CD4-positive, alpha-beta T cell treated with Interleukin-2 at 100 ng/mL for 4 hours (primary cell): ENCODE measurements at regions not wholly inside any gene's neighbourhood (a gene's known extent, or its start where the extent isn't known, plus 50 kb on each side); places are given as distances from the start of the nearest gene placed in this dataset.
"Not testable (repeated sequence)": the region's sequence is repeated elsewhere in the genome, so short reads cannot be mapped to it uniquely, and the experiment has no call there.

Source experiments
- DNase-seq: peaks from one replicate; pipeline ENCODE4 v3.0.0-alpha.2; 2020; ENCODE audit warnings: low spot score

DNA sequence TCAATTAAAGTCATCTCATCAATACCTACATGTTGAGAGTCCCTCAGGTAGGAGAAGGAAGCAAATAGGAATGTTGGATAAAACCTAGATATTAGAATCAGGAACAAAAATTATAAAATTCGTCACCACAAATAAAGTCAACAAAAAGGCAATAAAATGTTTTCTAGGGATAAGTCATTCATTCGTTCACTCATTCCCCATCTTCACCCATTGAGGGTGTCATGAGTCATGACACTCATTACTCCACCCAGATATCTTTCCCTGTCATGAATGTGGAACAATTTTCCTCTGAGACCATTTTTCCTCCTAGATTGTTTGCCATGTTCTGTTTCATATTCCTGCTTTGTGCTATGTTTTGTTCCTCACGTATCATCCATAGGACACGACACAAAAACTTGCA is 50.9 kb upstream of the OLIG3 start:
- no peak for DNase-seq

DNA sequence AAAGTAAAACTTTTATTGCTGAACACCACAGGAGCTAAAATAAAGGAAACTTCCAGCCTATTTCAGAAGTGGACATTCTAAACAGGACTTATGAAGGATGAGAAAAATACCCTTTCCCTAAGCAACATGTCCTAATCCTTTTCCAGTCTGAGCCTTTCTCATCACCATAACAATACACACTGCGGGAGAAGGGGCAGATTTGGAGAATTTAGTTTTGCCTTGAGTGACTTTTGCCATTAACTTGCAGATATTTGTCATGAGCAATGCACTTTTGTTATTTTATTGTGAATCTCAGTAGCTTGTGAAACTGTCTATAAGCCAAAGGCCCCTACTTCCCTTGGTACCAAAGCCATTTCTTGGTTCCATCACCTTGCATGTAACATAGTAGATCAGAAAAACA is 53.0 kb upstream of the OLIG3 start:
- DNase-seq, result no peak

DNA sequence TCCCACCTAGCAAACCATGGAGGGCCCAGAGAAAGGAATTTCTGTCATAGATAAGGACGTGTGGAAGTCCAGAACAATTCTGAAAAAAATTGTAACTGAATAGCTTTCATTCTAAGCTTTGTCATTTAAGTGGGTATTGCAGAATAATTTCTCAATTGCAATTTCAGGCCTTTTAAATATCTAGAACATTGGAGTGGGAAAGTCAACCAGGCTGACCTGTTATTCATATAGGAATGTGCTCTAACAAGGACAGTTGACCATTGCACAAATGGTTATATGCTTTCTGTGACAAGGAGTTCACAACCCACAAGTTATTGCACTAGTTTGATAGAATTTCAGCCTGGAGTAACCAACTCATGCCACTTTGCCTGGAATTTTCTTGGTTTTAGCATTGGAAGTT is 53.4 kb upstream of the OLIG3 start:
- DNase-seq, result no peak

DNA sequence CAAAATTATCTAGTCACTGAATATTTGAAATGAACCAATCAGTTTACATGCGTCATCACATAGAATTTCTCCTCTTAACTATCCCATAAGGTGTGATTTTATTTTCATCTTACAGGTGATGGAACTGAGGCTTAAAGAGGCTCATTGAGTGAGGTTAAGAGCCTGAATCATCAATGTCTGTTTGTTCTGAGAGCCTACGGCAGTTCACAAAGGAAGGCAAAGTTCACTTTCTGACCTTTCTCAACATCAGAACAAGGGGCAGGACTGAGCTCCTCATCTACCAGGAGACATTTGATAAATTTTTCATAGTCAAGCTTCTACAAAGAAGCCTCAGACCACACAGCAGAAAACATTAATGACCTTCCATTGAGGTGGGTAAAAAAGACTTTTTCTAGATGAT is 54.9 kb upstream of the OLIG3 start:
- no peak for DNase-seq

DNA sequence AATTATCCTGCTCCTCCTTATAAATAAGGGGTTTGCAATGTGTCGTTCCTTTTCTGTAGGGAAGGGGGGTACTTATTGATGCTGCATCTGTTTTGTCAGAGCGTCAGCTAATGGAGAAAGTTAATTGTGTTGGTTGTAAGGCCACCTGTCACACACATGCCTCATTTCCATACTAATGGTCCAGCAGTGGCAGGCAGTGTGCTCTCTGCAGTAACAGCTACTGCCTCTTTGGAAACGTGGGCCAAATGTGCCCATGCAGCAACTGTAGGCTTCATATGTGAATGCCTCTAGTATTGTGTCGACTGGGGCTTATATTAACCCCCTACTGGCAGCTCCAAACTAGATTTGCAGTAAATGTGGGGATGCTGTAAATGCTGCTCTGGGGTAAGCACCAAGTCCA is 56.3 kb upstream of the OLIG3 start:
- no peak for DNase-seq

DNA sequence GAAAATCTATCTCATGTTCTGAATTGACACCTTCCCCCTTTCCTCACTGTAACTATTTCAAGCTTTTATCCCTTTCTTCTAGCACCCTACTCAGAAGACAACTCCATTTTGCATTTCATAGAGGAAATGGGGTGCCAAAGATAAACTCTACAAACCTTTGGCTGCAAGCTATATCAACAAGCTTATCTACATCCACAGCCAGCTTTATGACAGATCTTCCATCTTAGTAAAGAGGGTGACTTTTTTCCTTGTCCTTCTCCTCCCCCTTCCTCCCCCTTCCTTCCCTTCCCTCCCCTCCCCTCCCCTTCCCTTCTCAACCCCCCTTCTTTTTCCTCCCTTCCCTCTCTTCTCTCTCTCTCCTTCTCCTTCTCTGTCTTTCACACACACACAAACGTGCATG is 58.0 kb upstream of the OLIG3 start:
- DNase-seq, result no peak

DNA sequence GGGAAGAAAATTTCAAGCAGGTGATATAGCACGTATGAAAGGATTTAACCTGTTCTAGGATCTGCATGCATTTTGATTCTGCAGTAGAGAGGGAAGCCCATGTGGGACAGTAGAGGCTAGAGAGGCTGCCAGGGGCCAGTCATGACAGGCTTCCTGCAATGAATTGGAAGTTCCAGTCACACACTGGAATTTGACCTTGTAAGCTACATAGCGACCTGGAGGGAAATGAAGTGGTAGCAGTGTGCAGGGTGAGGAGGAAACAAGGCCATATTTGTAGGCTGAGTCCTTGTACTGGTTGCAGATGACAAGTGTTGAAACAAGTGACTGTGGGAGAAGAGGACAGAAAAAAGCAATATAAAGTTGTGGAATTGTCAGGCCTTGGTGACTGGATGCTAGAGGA is 58.6 kb upstream of the OLIG3 start:
- DNase-seq, result no peak

DNA sequence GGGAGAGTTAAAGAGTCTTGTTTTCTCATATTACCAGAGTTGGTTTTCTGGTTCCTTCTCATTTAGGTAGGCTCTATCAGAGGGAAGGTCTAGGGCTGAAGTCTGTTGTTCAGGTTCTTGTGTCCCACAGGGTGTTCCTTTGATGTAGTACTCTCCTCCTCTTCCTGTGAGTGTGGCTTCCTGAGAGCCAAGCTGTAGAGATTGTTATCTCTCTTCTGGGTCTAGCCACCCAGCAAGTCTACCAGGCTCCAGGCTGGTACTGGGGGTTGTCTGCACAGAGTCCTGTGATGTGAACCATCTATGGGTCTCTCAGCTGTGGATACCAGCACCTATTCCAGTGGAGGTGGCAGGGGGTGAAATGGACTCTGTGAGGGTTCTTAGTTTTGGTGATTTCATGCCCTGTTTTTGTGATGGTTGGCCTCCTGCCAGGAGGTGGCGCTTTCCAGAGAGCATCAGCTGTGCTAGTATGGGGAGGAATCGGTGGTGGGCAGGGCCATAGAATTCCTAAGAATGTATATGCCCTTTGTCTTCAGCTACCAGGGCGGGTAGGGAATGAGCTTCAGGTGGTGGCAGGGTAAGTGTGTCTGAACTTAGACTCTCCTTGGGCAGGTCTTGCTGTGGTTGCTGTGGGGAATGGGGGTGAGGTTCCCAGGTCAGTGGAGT is 65.5 kb upstream of the OLIG3 start:
- DNase-seq, result peak; percentile 54

DNA sequence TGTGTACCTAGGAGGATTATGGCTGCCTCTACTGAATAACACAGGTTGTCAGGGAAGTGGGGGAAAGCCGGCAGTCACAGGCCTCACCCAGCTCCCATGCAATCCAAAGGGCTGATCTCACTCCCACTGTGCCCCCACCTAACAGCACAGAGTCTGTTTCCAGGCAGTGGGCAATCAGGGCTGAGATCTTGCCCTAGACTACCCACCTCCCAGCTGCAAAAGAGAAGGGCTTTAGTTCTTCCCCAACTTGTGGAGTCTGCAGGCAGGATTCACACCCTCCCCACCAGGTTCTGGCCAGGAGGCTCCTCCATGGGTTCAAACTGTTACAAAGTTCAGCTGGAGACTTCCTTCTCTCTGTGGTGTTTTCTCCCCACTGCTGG is 66.0 kb upstream of the OLIG3 start:
- no peak for DNase-seq

DNA sequence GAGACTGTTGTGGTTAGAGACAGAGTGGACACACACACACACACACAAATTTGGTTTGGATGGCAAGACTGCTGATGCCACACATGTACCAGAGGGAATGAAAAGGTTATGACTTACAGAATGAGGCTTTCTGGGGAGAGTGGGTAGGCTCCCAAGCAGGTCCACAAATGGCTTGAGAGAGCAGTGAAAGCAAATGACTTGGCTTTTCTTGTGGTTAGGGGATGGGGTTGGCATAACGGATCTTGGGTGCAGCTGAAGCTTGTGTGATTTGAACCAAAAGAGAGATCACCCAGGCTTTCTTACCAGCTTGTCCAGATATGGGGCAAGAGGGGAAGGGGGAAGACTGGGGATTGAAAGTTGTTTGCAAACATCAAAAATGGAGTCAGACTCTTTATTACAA is 73.9 kb upstream of the OLIG3 start:
- no peak for DNase-seq

DNA sequence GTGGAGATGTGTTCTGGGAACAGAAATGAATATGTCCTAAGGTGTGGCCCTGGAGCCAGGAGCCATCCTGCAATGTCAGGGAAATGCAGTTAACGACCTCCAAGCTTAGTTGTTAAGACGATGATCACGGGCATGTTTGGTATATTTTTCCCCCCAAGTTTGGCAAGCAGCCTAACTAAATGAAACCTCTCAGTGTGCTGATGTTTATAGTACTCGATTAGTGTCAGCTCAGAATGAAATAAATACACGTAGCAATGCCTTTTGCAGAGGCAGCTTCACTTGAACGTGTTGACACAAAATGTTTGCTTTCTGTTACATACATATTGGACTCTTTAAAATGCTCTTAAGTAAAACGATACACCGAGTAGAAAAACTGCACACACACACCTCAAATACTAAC is 76.2 kb upstream of the OLIG3 start:
- no peak for DNase-seq

DNA sequence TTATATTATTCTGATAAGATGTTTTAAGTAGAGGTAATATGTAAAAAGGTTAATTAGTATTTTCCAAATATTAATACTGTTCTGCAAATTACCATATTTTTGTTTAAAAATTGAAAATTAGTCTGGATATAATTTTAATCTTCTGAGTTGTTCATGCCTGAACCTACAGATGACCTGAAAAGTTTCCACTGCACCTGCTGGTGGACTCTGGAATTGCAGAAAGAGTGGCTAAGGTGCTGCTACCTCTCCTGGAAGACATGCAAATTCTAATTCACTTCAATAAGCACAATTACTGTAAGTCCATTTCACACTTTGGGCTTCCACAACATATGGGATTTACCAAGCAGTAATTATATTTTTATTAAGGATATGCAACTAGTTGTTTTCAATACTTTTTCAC is 77.7 kb upstream of the OLIG3 start:
- DNase-seq, result peak; percentile 69

DNA sequence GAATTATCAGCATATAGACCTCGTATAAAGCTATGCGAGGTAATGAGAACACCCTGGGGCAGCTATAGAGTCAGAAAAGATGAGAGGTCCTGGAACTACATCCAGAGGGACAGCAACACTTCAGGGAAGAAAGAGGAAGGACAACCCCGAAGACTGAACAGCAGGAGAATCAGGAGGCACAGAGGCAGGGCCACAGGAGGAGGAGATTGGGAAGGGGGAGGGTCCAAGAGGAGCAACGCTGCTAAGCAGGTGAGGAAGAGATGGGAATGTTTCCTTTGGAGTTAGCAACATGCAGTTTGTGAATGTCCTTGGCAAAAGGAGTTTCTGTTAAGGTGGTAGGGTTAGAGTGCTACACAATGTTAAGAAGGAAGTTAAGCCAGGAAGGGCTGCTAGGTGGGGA is 79.5 kb upstream of the OLIG3 start:
- no peak for DNase-seq

DNA sequence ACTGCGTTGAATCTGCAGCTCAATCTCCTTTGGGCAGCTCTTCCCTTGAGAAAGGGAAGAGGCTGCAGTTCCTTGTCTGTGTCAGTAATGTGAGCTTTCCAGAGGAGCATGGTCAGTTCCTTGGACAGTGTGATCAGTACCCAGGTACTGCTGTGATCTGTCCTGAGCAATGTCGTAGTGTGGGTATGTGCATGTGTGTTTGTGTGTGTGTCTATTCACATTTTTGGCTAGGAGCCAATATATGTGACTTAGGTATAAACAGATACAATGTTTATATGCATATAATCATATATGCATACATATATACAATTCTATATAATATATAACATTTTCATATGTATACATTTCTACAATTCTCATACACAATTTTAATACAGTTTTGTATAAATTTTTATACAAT is 85.4 kb upstream of the OLIG3 start:
- DNase-seq, result no peak

DNA sequence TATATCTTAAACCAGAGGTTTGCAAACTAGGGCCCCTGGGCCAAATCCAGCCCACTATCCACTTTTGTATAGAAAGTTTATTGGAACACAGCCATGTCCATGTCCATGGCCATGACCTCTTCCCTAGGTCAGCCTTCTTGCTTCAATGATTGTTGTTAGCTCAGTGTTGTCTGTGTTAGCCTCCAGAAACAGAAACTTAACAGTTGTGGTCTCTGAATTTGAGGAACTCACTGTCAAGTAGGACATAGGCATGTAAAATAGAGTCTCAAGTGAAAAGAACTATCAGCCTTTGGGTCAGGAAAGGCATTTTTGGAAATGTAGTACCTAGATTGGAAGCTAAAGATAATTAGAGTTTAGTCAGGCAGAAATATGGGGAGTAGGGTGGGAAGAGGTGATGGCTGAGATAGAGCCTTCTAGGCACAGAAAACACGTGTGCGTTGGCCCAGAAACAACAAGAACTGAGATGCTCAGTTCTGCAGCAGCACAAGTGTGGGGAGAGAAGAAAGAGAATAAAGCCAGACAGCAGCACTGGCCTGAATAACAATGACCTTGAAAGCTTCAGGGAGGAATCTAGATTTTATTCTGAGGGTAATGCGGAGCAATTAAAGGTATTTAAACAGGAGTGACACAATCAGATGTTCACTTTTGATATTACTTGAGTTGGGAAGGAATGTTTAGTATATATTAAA is 87.0 kb upstream of the OLIG3 start:
- DNase-seq, result no peak

DNA sequence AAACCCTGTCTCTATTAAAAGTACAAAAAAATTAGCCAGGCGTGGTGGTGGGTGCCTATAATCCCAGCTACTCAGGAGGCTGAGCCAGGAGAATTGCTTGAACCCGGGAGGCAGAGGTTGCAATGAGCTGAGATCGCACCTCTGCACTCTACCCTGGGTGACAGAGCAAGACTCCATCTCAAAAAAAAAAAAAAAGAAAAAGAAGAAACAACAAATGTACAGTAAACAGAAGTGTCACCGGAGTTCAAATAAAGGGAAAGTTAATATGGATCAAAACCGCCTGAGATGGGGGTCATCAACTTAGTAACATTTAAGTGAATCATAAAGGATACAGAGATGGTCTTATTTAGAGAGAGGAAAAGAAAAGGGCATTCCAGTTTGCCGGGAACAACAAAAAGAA is 89.3 kb upstream of the OLIG3 start:
- not testable (repeated sequence) for DNase-seq

DNA sequence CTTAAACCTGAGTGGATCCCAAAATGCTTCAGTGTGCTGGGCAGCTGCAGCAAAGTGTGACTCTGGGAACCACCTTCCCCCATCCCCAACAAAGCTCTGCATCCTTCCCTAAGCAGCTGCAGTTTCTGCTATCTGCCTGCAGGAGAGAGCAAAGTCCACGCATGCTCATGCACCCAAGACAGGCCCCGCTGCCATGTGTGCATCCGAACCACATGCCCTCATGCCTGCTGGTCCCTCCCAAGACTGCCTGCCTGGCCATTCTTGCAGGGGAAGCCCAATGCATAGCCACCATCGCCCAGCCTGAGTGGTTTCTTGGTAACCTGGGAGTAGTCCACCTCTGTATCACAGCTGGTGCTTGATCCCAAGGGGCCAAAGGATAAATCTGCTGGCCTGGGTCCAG is 94.3 kb upstream of the OLIG3 start:
- no peak for DNase-seq

DNA sequence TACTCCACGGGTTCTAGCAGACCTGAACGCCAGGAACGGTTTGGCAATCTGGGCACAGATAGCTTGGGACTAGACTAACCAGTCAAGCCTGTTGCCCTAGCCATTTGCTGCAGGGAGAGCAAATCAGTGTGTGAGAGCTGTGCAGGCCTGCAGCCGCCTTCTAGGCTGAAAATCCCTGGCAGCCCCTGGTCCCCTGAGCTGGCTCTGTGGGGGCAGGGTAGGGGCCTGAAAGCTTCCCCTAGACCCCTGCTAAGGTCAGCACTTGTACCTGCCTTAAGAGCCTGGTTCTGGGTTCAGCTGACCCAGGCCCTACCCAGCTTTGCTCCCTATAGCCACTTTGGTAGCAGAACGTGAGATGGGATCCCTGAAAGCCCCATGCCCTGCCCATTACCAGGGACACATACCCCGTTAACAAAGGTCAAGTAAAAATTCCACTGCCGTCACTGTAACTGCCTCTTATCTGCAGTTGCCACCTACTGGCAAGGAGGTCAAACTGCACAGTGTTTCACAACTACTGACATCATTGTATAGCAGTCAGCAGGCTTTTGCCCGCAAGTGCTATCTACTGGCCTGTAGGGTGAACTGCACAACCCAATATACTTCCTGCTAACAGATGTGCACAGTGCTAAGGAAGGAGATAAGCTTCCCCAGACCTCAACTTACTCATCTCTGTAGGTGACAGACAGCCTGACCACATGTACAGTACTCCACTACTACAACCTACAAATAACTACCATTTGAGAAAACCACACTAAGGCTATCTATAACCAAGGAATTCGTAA is 95.1 kb upstream of the OLIG3 start:
- peak; percentile 80 for DNase-seq

DNA sequence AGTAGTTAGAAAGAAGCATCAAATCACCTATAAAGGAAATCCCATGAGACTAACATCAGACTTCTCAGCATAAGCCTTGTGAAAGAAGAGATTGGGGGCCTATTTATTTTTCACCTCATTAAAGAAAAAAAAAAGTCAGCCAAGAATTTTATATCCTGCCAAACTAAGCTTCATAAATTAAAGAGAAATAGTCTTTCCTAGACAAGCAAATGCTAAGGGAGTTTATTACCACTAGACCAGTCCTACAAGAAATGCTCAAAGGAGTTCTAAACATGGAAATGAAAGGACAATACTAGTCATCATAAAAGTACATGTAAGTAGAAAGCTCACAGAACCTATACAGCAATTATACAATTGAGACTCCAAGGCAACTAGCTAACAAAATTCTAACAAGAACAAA is 96.5 kb upstream of the OLIG3 start:
- no peak for DNase-seq

DNA sequence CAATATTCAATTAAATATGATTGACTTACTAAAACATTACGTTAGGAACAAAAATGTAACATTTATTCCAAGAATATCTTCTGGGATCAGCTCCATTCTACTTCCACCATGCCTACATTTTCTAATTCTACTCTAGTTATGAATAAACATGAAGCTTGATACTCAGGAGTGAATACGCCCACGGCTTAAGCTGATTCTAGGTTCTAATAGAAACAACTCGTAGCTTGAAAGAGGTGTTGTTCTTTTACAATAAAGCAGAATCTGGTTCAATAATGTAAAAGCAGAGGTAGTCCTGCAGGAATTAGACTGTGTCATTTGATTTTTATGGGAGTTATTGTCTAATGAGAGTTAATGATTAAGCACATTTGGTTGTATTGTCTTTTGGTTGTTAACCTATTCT is 107.3 kb upstream of the OLIG3 start:
- no peak for DNase-seq

DNA sequence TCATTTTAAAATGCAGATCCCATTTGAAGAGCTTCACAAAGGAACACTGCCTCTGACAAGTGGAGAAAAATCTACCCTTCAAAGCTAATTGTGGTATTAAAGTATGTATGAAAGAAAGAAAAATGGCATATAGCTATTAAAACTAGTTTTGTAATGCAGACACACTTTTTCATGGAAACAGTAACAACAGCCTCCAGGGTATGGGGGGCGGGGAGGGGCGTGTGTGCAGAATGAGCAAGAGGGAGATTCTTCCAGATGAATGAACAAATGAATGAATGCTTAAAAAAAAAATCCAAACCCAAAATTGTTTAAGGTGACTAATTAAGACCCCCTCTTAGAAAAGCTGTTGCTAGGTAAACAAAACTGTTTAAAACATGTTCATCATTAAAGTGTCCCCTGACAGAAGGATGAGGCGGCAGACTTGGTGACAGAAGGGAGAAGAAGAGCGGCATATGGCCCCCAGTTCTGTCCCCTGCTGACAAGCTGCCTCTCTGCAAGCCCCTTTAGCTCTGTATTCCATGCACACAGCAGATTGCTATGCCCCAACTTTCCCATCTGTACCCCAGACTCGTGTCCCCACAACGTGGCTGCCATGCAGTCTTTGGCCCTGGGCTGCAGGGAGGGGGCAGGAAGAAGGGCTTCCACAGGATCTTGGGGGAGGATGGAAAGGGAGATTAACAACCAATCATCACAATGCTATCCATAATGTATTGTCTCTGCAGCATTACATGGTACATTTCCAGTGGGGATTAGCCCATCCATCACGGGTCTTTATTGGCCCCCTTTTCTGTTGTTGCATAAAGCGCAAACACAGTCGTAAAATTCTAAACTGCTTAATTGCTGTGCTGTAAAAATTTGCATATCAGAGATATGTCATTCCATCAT is 108.4 kb upstream of the OLIG3 start:
- no peak for DNase-seq

DNA sequence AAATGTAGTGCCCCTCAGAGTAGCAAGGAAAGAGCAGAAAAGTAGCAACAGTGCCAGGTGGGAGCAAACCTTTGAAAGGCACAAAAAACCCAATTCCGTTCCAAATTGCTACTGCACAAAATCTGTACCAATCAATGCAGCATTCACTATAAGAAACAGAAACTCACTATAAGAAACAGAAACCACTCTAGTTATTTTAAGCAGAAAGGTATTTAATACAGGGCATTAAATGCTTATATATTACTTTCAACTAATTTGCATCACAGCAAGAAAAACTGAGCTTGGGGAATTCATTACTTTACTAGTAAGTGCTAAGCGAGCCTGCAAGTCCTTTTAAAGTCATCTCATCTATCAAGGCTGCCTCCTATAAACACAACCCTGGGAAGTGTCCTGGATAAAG is 116.5 kb upstream of the OLIG3 start:
- no peak for DNase-seq

DNA sequence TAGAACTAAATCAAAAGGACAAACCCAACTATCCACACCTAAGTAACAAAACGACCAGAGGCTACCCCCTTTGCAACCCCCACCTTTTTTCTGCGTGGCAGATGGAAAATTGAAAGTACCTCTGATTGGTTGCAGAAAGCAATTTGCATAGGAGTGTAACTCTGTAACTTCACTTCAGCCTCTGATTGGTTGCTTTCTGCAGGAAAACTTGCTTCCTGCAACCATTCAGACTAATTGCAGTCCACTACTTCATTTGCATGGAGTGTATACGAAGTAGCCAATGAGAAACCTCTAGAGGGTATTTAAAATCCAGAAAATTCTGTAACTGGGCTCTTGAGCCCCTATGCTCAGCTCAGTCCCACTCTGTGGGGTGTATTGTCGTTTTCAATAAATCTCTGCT is 129.1 kb upstream of the OLIG3 start:
- no peak for DNase-seq
